A549 (cell line): ENCODE measurements at regions not wholly inside any gene's neighbourhood (a gene's known extent, or its start where the extent isn't known, plus 50 kb on each side); places are given as distances from the start of the nearest gene placed in this dataset.

ENCODE experiments used
- ESRRA ChIP-seq: fragments of 150-350 bp; IDR thresholded peaks from 2 replicates; pipeline ENCODE4 v1.6.1; 2014; ENCODE audit warnings: mild to moderate bottlenecking, low read length, borderline replicate concordance
- HOXB5 ChIP-seq: fragments of 250-450 bp; sonication (Bioruptor Pico); IDR thresholded peaks from 2 replicates; pipeline ENCODE4 v1.5.0; 2020; ENCODE audit warnings: mild to moderate bottlenecking, moderate library complexity
- POLR2A ChIP-seq: IDR thresholded peaks from 2 replicates; pipeline ENCODE4 v1.6.1; 2012; ENCODE audit warnings: mild to moderate bottlenecking, low read length
- SREBF2 ChIP-seq: fragments of 450-650 bp; IDR thresholded peaks from 2 replicates; pipeline ENCODE4 v1.6.1; 2014; ENCODE audit warnings: mild to moderate bottlenecking, moderate library complexity
- TF ChIP-seq, protein P1 (sequence below): fragments of >200 bp; sonication (Bioruptor Twin); formaldehyde crosslinking; IDR thresholded peaks from 3 replicates; pipeline ENCODE4 v1.6.1; 2016
- TF ChIP-seq, protein P2 (sequence below): fragments of >200 bp; sonication (Bioruptor Twin); formaldehyde crosslinking; IDR thresholded peaks from 3 replicates; pipeline ENCODE4 v1.5.1; 2016
- TF ChIP-seq, protein P3 (sequence below): IDR thresholded peaks from 2 replicates; pipeline ENCODE4 v1.6.1; 2012

DNA sequence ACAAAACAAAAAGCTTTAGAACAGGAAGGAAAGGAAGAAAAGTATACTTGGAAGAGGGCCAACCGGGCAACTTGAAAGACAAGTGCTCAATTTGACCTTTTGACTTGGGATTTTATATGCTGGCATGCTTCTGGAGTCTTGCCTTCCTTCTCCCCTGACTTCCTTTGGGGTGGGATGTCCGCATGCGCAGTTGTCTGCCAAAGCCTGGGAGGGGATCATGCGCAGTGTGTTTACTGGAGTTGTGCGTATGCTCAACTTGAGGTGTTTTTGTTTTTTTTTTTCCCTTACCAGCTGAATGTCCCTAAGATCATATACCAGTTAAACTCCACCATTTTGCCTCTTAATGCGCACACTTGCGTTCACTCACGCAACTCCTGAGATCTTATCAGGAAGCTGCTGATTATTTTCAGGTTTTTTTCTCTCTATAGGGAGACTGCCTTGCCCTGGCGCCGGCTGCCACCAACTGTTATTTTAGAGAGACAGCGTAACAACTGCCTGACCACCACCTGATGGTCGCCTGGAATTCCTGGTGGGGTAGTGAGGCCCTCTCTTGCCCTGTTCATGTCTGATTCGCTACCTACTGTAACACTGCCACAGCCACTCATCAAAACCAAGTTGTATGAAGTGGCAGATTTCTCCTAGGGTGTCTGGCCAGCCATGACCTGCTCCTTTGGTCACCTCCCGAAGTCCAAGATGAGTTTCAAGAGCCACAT lies 138.7 kb upstream of the ZNF644 start:
- TF ChIP-seq, protein P1, sequence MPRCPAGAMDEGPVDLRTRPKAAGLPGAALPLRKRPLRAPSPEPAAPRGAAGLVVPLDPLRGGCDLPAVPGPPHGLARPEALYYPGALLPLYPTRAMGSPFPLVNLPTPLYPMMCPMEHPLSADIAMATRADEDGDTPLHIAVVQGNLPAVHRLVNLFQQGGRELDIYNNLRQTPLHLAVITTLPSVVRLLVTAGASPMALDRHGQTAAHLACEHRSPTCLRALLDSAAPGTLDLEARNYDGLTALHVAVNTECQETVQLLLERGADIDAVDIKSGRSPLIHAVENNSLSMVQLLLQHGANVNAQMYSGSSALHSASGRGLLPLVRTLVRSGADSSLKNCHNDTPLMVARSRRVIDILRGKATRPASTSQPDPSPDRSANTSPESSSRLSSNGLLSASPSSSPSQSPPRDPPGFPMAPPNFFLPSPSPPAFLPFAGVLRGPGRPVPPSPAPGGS = no peak
- TF ChIP-seq, protein P2, sequence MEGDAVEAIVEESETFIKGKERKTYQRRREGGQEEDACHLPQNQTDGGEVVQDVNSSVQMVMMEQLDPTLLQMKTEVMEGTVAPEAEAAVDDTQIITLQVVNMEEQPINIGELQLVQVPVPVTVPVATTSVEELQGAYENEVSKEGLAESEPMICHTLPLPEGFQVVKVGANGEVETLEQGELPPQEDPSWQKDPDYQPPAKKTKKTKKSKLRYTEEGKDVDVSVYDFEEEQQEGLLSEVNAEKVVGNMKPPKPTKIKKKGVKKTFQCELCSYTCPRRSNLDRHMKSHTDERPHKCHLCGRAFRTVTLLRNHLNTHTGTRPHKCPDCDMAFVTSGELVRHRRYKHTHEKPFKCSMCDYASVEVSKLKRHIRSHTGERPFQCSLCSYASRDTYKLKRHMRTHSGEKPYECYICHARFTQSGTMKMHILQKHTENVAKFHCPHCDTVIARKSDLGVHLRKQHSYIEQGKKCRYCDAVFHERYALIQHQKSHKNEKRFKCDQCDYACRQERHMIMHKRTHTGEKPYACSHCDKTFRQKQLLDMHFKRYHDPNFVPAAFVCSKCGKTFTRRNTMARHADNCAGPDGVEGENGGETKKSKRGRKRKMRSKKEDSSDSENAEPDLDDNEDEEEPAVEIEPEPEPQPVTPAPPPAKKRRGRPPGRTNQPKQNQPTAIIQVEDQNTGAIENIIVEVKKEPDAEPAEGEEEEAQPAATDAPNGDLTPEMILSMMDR = no peak
- TF ChIP-seq, protein P3, sequence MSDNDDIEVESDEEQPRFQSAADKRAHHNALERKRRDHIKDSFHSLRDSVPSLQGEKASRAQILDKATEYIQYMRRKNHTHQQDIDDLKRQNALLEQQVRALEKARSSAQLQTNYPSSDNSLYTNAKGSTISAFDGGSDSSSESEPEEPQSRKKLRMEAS = no peak
- TF ChIP-seq HOXB5 (CRISPR knock-in tag) (no peak), SREBF2 (no peak), ESRRA (no peak), POLR2A (no peak)
